ENCODE measurements at regions not wholly inside any gene's neighbourhood (a gene's known extent, or its start where the extent isn't known, plus 50 kb on each side); places are given as distances from the start of the nearest gene placed in this dataset.

DNA sequence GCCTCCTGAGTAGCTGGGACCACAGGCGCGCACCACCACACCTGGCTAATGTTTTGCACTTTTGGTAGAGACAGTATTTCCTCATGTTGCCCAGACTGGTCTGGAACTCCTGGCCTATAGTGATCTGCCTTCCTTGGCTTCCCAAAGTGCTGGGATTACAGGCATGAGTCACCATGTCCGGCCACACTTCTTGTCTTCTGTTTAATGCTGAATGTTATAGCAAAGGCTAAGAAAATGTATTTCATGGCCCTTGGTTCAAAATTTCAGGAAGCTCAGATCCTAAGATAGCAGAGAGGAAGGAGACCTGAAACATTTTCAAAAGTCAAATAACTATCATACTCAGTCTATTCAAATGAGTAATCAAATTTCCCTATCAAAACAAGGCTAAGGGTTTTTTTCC, 229.6 kb downstream of the BAMBI start:
- no peak for TF ChIP-seq POLR2A (IDR thresholded peaks at IDR 0.05)
- TF ChIP-seq, protein P1, sequence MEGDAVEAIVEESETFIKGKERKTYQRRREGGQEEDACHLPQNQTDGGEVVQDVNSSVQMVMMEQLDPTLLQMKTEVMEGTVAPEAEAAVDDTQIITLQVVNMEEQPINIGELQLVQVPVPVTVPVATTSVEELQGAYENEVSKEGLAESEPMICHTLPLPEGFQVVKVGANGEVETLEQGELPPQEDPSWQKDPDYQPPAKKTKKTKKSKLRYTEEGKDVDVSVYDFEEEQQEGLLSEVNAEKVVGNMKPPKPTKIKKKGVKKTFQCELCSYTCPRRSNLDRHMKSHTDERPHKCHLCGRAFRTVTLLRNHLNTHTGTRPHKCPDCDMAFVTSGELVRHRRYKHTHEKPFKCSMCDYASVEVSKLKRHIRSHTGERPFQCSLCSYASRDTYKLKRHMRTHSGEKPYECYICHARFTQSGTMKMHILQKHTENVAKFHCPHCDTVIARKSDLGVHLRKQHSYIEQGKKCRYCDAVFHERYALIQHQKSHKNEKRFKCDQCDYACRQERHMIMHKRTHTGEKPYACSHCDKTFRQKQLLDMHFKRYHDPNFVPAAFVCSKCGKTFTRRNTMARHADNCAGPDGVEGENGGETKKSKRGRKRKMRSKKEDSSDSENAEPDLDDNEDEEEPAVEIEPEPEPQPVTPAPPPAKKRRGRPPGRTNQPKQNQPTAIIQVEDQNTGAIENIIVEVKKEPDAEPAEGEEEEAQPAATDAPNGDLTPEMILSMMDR (IDR thresholded peaks at IDR 0.05) = no peak
